H1 (cell line): ENCODE measurements at regions not wholly inside any gene's neighbourhood (a gene's known extent, or its start where the extent isn't known, plus 50 kb on each side); places are given as distances from the start of the nearest gene placed in this dataset.

Source experiments
- CTCF ChIA-PET: fragments of 300-600 bp; sonication (Branson Sonifier 250); formaldehyde crosslinking; loops from one replicate; lab custom pipeline; 2021; ENCODE audit not compliant: partially characterized antibody; lab: Charles Lee
- POLR2A ChIA-PET: fragments of 300-600 bp; sonication (Branson Sonifier 250); formaldehyde crosslinking; loops from one replicate; lab custom pipeline; 2021; ENCODE audit warnings: inconsistent platforms; ENCODE audit not compliant: partially characterized antibody; lab: Charles Lee
- DNase-seq, 2 experiments: peaks; one replicate each; pipeline versions ENCODE4 v3.0.0 to v3.0.0-alpha.2; 2010 to 2022; ENCODE audit warnings: low spot score in 2 of 2, low read depth in 1 of 2, mixed read lengths in 1 of 2
- FAIRE-seq: peaks from 2 replicates; lab custom pipeline; 2011; peaks lifted over from hg19 to GRCh38; lab: Jason Lieb, UNC
- H2AFZ ChIP-seq: 2 replicates; pipeline ENCODE4 v1.8.1; 2012; ENCODE audit warnings: low read length, inconsistent platforms
- H2AK5ac ChIP-seq: 2 replicates; pipeline ENCODE4 v1.6.1; 2013; ENCODE audit warnings: low read depth, low read length
- H2BK120ac ChIP-seq: replicated peaks from 2 replicates; pipeline ENCODE3; 2013; ENCODE audit warnings: low read depth, low read length, inconsistent platforms
- H2BK12ac ChIP-seq: 2 replicates; pipeline ENCODE4 v1.6.1; 2013; ENCODE audit warnings: low read depth, low read length
- H2BK15ac ChIP-seq: 2 replicates; pipeline ENCODE4 v1.6.1; 2013; ENCODE audit warnings: low read length
- H2BK20ac ChIP-seq: 2 replicates; pipeline ENCODE4 v1.6.1; 2013; ENCODE audit warnings: low read length
- H2BK5ac ChIP-seq: 2 replicates; pipeline ENCODE4 v1.6.1; 2013; ENCODE audit warnings: low read depth, low read length
- H3K14ac ChIP-seq: 2 replicates; pipeline ENCODE4 v1.6.1; 2013; ENCODE audit warnings: inconsistent platforms; ENCODE audit not compliant: insufficient read length
- H3K18ac ChIP-seq: 2 replicates; pipeline ENCODE4 v1.6.1; 2013; ENCODE audit warnings: low read length; ENCODE audit errors: extremely low read depth
- H3K23ac ChIP-seq: 2 replicates; pipeline ENCODE4 v1.6.1; 2013; ENCODE audit warnings: inconsistent platforms; ENCODE audit not compliant: insufficient read length
- H3K23me2 ChIP-seq: 2 replicates; pipeline ENCODE4 v1.6.1; 2013; ENCODE audit warnings: low read depth, low read length
- H3K27ac ChIP-seq: 2 replicates; pipeline ENCODE4 v1.6.1; 2011; ENCODE audit warnings: low read depth, low read length, inconsistent platforms
- H3K27me3 ChIP-seq, 4 experiments: replicated peaks in 1 of 4; 1 replicate in 1 of 4; 2 replicates in 3 of 4; pipeline versions ENCODE4 v1.6.1 to v1.8.1; 2011 to 2013; ENCODE audit warnings: low read length in 3 of 4, mild to moderate bottlenecking in 3 of 4, inconsistent platforms in 2 of 4, mixed read lengths in 2 of 4, moderate library complexity in 1 of 4; ENCODE audit not compliant: control insufficient read depth in 3 of 4, insufficient read depth in 3 of 4; ENCODE audit errors: extremely low read depth in 1 of 4
- H3K36me3 ChIP-seq, 4 experiments: 2 replicates each; pipeline versions ENCODE4 v1.6.1 to v1.8.1; 2011 to 2013; ENCODE audit warnings: mild to moderate bottlenecking in 4 of 4, low read length in 3 of 4, moderate library complexity in 2 of 4, control low read depth in 1 of 4, inconsistent platforms in 1 of 4; ENCODE audit not compliant: insufficient read depth in 4 of 4, control insufficient read depth in 2 of 4
- H3K4ac ChIP-seq: replicated peaks from 2 replicates; pipeline ENCODE3; 2013; ENCODE audit warnings: low read length, low read depth, mixed read lengths, inconsistent platforms; ENCODE audit not compliant: insufficient read length
- H3K4me1 ChIP-seq, 4 experiments: replicated peaks in 1 of 4; 1 replicate in 1 of 4; 2 replicates in 3 of 4; pipeline versions ENCODE4 v1.6.1 to v1.8.1; 2011 to 2013; ENCODE audit warnings: low read length in 3 of 4, inconsistent platforms in 2 of 4, mixed read lengths in 1 of 4; ENCODE audit not compliant: insufficient read depth in 4 of 4, control insufficient read depth in 3 of 4
- H3K4me2 ChIP-seq, 2 experiments: 2 replicates each; pipeline versions ENCODE4 v1.6.1 to v1.8.1; 2011 to 2013; ENCODE audit warnings: low read depth in 2 of 2, low read length in 2 of 2, control low read depth in 1 of 2, inconsistent platforms in 1 of 2, mild to moderate bottlenecking in 1 of 2; ENCODE audit not compliant: insufficient read depth in 1 of 2
- H3K4me3 ChIP-seq, 4 experiments: fragments of 200-600, 300-600 bp in 1 of 4; sonication (generic), shearing (Covaris generic), sonication (Bioruptor Twin) in 1 of 4; 2 replicates each; pipeline versions ENCODE4 v1.5.1 to v1.8.1; 2011 to 2016; ENCODE audit warnings: low read length in 4 of 4, low read depth in 3 of 4, control low read depth in 2 of 4, inconsistent platforms in 2 of 4, mild to moderate bottlenecking in 2 of 4, mixed read lengths in 1 of 4, moderate library complexity in 1 of 4; ENCODE audit not compliant: insufficient read depth in 2 of 4; ENCODE audit errors: extremely low read depth in 1 of 4
- H3K56ac ChIP-seq: replicated peaks from 2 replicates; pipeline ENCODE3; 2013; ENCODE audit warnings: low read depth, mild to moderate bottlenecking, mixed read lengths, low read length, inconsistent platforms; ENCODE audit not compliant: insufficient read length
- H3K79me1 ChIP-seq: 2 replicates; pipeline ENCODE4 v1.6.1; 2013; ENCODE audit warnings: low read depth, low read length, control low read depth
- H3K79me2 ChIP-seq, 2 experiments: 2 replicates each; pipeline versions ENCODE4 v1.6.1 to v1.8.1; 2012 to 2013; ENCODE audit warnings: low read length in 2 of 2, mild to moderate bottlenecking in 2 of 2, inconsistent platforms in 1 of 2; ENCODE audit not compliant: insufficient read depth in 2 of 2, control insufficient read depth in 1 of 2
- H3K9ac ChIP-seq, 4 experiments: replicated peaks in 1 of 4; 1 replicate in 1 of 4; 2 replicates in 3 of 4; pipeline versions ENCODE4 v1.6.1 to v1.8.1; 2011 to 2013; ENCODE audit warnings: low read depth in 3 of 4, low read length in 3 of 4, control low read depth in 2 of 4, mild to moderate bottlenecking in 2 of 4, moderate library complexity in 2 of 4, inconsistent platforms in 1 of 4; ENCODE audit errors: extremely low read depth in 1 of 4
- H3K9me3 ChIP-seq, 2 experiments: 2 replicates each; pipeline versions ENCODE4 v1.6.1 to v1.8.1; 2012 to 2013; ENCODE audit warnings: mild to moderate bottlenecking in 2 of 2, moderate library complexity in 2 of 2, control low read depth in 1 of 2, inconsistent platforms in 1 of 2, low read depth in 1 of 2, low read length in 1 of 2, mixed read lengths in 1 of 2; ENCODE audit not compliant: insufficient read depth in 2 of 2
- H4K20me1 ChIP-seq, 2 experiments: replicated peaks in 1 of 2; 2 replicates each; pipeline versions ENCODE3 to v1.8.1; 2011 to 2013; ENCODE audit warnings: inconsistent platforms in 2 of 2, low read length in 2 of 2, mild to moderate bottlenecking in 1 of 2; ENCODE audit not compliant: insufficient read depth in 2 of 2, control insufficient read depth in 1 of 2
- H4K5ac ChIP-seq: 2 replicates; pipeline ENCODE4 v1.6.1; 2013; ENCODE audit warnings: low read length, low read depth, mixed read lengths, inconsistent platforms; ENCODE audit not compliant: insufficient read length
- H4K8ac ChIP-seq: 2 replicates; pipeline ENCODE4 v1.8.0; 2013; ENCODE audit warnings: mild to moderate bottlenecking, moderate library complexity, low read length, inconsistent platforms; ENCODE audit not compliant: insufficient read depth; ENCODE audit errors: extremely low read depth
- H4K91ac ChIP-seq: replicated peaks from 2 replicates; pipeline ENCODE3; 2013; ENCODE audit warnings: low read length, mixed read lengths, inconsistent platforms; ENCODE audit not compliant: insufficient read length
- EP300 ChIP-seq, 2 experiments: IDR thresholded peaks; 1 replicate in 1 of 2; 2 replicates in 1 of 2; pipeline ENCODE4 v1.6.1; 2011 to 2012; ENCODE audit warnings: low read depth in 2 of 2, low read length in 2 of 2, mild to moderate bottlenecking in 2 of 2, borderline replicate concordance in 1 of 2, inconsistent platforms in 1 of 2, moderate library complexity in 1 of 2
- POLR2A ChIP-seq, 2 experiments: IDR thresholded peaks; 1 replicate in 1 of 2; 2 replicates in 1 of 2; pipeline ENCODE4 v1.6.1; 2011; ENCODE audit warnings: low read depth in 2 of 2, low read length in 2 of 2, mild to moderate bottlenecking in 2 of 2; ENCODE audit errors: control extremely low read depth in 1 of 2
- RAD21 ChIP-seq, 2 experiments: IDR thresholded peaks in 1 of 2; conservative IDR thresholded peaks in 1 of 2; 2 replicates each; pipeline ENCODE4 v1.6.1; 2011; ENCODE audit warnings: low read depth in 2 of 2, low read length in 2 of 2, improper control_type of control experiment in 1 of 2, inconsistent platforms in 1 of 2, mild to moderate bottlenecking in 1 of 2, moderate library complexity in 1 of 2
- WGBS, 2 experiments: shearing (Covaris generic) in 1 of 2; methylation state at CpG; one replicate each; pipeline versions ENCODE4 v1.1.6 to v1.1.7; 2013 to 2015; ENCODE audit warnings: low lambda C conversion rate in 2 of 2, mixed read lengths in 2 of 2, inconsistent platforms in 1 of 2, low coverage in 1 of 2, missing lambda C conversion rate in 1 of 2; ENCODE audit not compliant: insufficient replicate concordance in 2 of 2, insufficient coverage in 1 of 2, insufficient read length in 1 of 2; ENCODE audit errors: extremely low coverage in 1 of 2, missing lambda C conversion rate in 1 of 2; 5-methylcytosine and 5-hydroxymethylcytosine counted together

GRCh38 chr6:122184401-122184827 is 215.0 kb upstream of the HSF2 start:
- Histone ChIP-seq H3K79me1 (no peaks in the 10 kb centered on the region), H3K23me2 (no peaks in the 10 kb centered on the region), H3K36me3 (no peaks in the 10 kb centered on the region), H3K27me3 (no peaks in the 10 kb centered on the region), H2BK20ac (no peak overlapping the region), H3K4me1 (no peaks in the 10 kb centered on the region), H3K4me2 (no peak overlapping the region), H4K20me1 (no peaks in the 10 kb centered on the region), H3K4ac (no peak overlapping the region), H3K56ac (no peak overlapping the region), H3K9me3 (no peaks in the 10 kb centered on the region), H3K18ac (no peak overlapping the region), H3K14ac (no peak overlapping the region), H3K4me3 (no peak overlapping the region), H2BK120ac (no peak overlapping the region), H4K5ac (no peak overlapping the region), H2AK5ac (no peak overlapping the region), H4K91ac (no peak overlapping the region), H3K27ac (no peak overlapping the region), H3K9ac (no peak overlapping the region), H4K8ac (no peak overlapping the region), H2BK12ac (no peak overlapping the region), H2AFZ (no peak overlapping the region), H2BK15ac (no peak overlapping the region), H3K23ac (no peak overlapping the region), H2BK5ac (no peak overlapping the region), H3K79me2 (no peaks in the 10 kb centered on the region)
- TF ChIP-seq POLR2A (IDR thresholded peaks at IDR 0.05; ENCODE audit: control extremely low read depth in 1 of 2, low read depth in 2 of 2, low read length in 2 of 2) (no peak), EP300 (IDR thresholded peaks at IDR 0.05; ENCODE audit: borderline replicate concordance in 1 of 2, low read depth in 2 of 2, low read length in 2 of 2) (no peak), RAD21 (IDR thresholded peaks at IDR 0.05 in 1 of 2, conservative IDR thresholded peaks at IDR 0.05 in 1 of 2; ENCODE audit: low read depth in 2 of 2, low read length in 2 of 2) (peak; percentile 53 to 55)
- DNase-seq (no peak), FAIRE-seq (no peak)
- ChIA-PET POLR2A (no interaction called here), CTCF (interaction anchor here (1.0 to 1.4 kb wide), 5 partner anchors 13 to 413 kb away, joined by 3 to 8 read pairs (median 4); no protein-coding TSS in a partner anchor)
- WGBS, 2 experiments = 84% methylated on average over 4 of the region's 4 CpGs; no CpG with 5 or more reads in 1 of the 2 experiments
